ENCODE measurements at regions not wholly inside any gene's neighbourhood (a gene's known extent, or its start where the extent isn't known, plus 50 kb on each side); places are given as distances from the start of the nearest gene placed in this dataset.

DNA sequence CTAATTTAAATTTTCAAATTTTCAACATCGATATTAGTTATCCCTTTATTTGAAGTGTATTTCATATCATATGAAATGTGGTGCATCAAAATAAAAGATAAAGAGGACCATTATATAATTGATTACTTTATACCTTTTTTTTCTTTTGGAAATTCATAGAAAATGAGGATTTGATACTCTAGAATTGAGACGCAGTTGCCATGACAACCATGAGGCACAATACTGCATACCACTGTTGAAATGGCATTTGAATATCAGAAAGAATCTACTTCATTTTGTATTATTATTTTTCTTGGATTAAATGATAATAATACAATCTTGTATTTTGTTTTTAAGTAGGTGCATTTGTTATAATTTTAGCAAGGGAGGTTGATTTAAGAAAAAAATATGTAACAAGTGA, 323.1 kb downstream of the PCDH18 start:
- TF ChIP-seq, protein P1, sequence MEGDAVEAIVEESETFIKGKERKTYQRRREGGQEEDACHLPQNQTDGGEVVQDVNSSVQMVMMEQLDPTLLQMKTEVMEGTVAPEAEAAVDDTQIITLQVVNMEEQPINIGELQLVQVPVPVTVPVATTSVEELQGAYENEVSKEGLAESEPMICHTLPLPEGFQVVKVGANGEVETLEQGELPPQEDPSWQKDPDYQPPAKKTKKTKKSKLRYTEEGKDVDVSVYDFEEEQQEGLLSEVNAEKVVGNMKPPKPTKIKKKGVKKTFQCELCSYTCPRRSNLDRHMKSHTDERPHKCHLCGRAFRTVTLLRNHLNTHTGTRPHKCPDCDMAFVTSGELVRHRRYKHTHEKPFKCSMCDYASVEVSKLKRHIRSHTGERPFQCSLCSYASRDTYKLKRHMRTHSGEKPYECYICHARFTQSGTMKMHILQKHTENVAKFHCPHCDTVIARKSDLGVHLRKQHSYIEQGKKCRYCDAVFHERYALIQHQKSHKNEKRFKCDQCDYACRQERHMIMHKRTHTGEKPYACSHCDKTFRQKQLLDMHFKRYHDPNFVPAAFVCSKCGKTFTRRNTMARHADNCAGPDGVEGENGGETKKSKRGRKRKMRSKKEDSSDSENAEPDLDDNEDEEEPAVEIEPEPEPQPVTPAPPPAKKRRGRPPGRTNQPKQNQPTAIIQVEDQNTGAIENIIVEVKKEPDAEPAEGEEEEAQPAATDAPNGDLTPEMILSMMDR (IDR thresholded peaks at IDR 0.05; ENCODE audit: insufficient read depth, low read length): no peak
- no peak for TF ChIP-seq POLR2AphosphoS5 (IDR thresholded peaks at IDR 0.05; ENCODE audit: low read depth)
- TF ChIP-seq, protein P2, sequence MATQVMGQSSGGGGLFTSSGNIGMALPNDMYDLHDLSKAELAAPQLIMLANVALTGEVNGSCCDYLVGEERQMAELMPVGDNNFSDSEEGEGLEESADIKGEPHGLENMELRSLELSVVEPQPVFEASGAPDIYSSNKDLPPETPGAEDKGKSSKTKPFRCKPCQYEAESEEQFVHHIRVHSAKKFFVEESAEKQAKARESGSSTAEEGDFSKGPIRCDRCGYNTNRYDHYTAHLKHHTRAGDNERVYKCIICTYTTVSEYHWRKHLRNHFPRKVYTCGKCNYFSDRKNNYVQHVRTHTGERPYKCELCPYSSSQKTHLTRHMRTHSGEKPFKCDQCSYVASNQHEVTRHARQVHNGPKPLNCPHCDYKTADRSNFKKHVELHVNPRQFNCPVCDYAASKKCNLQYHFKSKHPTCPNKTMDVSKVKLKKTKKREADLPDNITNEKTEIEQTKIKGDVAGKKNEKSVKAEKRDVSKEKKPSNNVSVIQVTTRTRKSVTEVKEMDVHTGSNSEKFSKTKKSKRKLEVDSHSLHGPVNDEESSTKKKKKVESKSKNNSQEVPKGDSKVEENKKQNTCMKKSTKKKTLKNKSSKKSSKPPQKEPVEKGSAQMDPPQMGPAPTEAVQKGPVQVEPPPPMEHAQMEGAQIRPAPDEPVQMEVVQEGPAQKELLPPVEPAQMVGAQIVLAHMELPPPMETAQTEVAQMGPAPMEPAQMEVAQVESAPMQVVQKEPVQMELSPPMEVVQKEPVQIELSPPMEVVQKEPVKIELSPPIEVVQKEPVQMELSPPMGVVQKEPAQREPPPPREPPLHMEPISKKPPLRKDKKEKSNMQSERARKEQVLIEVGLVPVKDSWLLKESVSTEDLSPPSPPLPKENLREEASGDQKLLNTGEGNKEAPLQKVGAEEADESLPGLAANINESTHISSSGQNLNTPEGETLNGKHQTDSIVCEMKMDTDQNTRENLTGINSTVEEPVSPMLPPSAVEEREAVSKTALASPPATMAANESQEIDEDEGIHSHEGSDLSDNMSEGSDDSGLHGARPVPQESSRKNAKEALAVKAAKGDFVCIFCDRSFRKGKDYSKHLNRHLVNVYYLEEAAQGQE (IDR thresholded peaks at IDR 0.05; ENCODE audit: insufficient replicate concordance, low read depth): no peak

Measured in HL-60 (cell line).